Mesenchymal stem cell (in vitro differentiated cells and primary cell): ENCODE measurements at regions not wholly inside any gene's neighbourhood (a gene's known extent, or its start where the extent isn't known, plus 50 kb on each side); places are given as distances from the start of the nearest gene placed in this dataset.

Experiments used
- DNase-seq: peaks from one replicate; pipeline ENCODE4 v3.0.0-alpha.2; 2013
- H2AFZ ChIP-seq: one replicate; pipeline ENCODE4 v1.6.1; 2013; ENCODE audit warnings: low read depth, mild to moderate bottlenecking, control low read depth, inconsistent platforms, low read length, moderate library complexity
- H2AK5ac ChIP-seq: 2 replicates; pipeline ENCODE4 v1.6.1; 2013; ENCODE audit warnings: low read length, moderate library complexity, mild to moderate bottlenecking, inconsistent platforms; ENCODE audit not compliant: severe bottlenecking
- H2BK120ac ChIP-seq: one replicate; pipeline ENCODE4 v1.6.1; 2013; ENCODE audit warnings: low read depth, mild to moderate bottlenecking, inconsistent platforms, low read length, moderate library complexity
- H2BK12ac ChIP-seq, 2 experiments: one replicate each; pipeline ENCODE4 v1.6.1; 2013; ENCODE audit warnings: inconsistent platforms in 2 of 2, low read length in 2 of 2, mild to moderate bottlenecking in 2 of 2, moderate library complexity in 2 of 2, control low read depth in 1 of 2
- H2BK15ac ChIP-seq: one replicate; pipeline ENCODE4 v1.6.1; 2013; ENCODE audit warnings: mild to moderate bottlenecking, low read depth, inconsistent platforms; ENCODE audit not compliant: poor library complexity, severe bottlenecking
- H2BK5ac ChIP-seq: 2 replicates; pipeline ENCODE4 v1.6.1; 2013; ENCODE audit warnings: low read depth, mild to moderate bottlenecking, low read length, control low read depth, inconsistent platforms; ENCODE audit not compliant: poor library complexity, severe bottlenecking
- H3K14ac ChIP-seq, 2 experiments: one replicate each; pipeline ENCODE4 v1.6.1; 2013; ENCODE audit warnings: inconsistent platforms in 2 of 2, low read length in 2 of 2, control low read depth in 1 of 2, mild to moderate bottlenecking in 1 of 2, moderate library complexity in 1 of 2
- H3K18ac ChIP-seq, 2 experiments: one replicate each; pipeline ENCODE4 v1.6.1; 2013; ENCODE audit warnings: inconsistent platforms in 2 of 2, low read length in 2 of 2, control low read depth in 1 of 2, low read depth in 1 of 2, mild to moderate bottlenecking in 1 of 2
- H3K23ac ChIP-seq, 2 experiments: one replicate each; pipeline ENCODE4 v1.6.1; 2013; ENCODE audit warnings: inconsistent platforms in 2 of 2, low read length in 2 of 2, mild to moderate bottlenecking in 2 of 2, moderate library complexity in 2 of 2, control low read depth in 1 of 2
- H3K27ac ChIP-seq: 2 replicates; pipeline ENCODE4 v1.5.1; 2013; ENCODE audit warnings: mild to moderate bottlenecking, moderate library complexity, low read length, control low read depth, inconsistent platforms; ENCODE audit not compliant: poor library complexity, severe bottlenecking
- H3K27me3 ChIP-seq, 2 experiments: 2 replicates each; pipeline versions ENCODE4 v1.6.1 to v1.7.0; 2013; ENCODE audit warnings: low read length in 2 of 2, mild to moderate bottlenecking in 2 of 2, moderate library complexity in 2 of 2, control low read depth in 1 of 2, inconsistent platforms in 1 of 2; ENCODE audit not compliant: control insufficient read depth in 1 of 2, insufficient read depth in 1 of 2
- H3K36me3 ChIP-seq, 2 experiments: 2 replicates each; pipeline versions ENCODE4 v1.6.1 to v1.7.0; 2013; ENCODE audit warnings: low read length in 2 of 2, control low read depth in 1 of 2, inconsistent platforms in 1 of 2, low read depth in 1 of 2, mild to moderate bottlenecking in 1 of 2; ENCODE audit not compliant: insufficient read depth in 2 of 2, control insufficient read depth in 1 of 2
- H3K4ac ChIP-seq, 2 experiments: one replicate each; pipeline ENCODE4 v1.6.1; 2013; ENCODE audit warnings: inconsistent platforms in 2 of 2, low read length in 2 of 2, mild to moderate bottlenecking in 2 of 2, moderate library complexity in 2 of 2, control low read depth in 1 of 2, low read depth in 1 of 2
- H3K4me1 ChIP-seq: 2 replicates; pipeline ENCODE4 v1.6.1; 2013; ENCODE audit warnings: low read depth, low read length, control low read depth; ENCODE audit not compliant: control insufficient read depth, insufficient read depth
- H3K4me2 ChIP-seq: 2 replicates; pipeline ENCODE4 v1.6.1; 2013; ENCODE audit warnings: low read length, mild to moderate bottlenecking, inconsistent platforms; ENCODE audit not compliant: poor library complexity, severe bottlenecking
- H3K4me3 ChIP-seq, 2 experiments: 2 replicates each; pipeline versions ENCODE4 v1.5.1 to v1.7.0; 2013; ENCODE audit warnings: low read length in 2 of 2, mild to moderate bottlenecking in 2 of 2, control low read depth in 1 of 2, low read depth in 1 of 2; ENCODE audit not compliant: insufficient read depth in 1 of 2
- H3K79me1 ChIP-seq: replicated peaks from 2 replicates; pipeline ENCODE4 v1.6.1; 2013; ENCODE audit warnings: mild to moderate bottlenecking, control low read depth, low read length, inconsistent platforms; ENCODE audit not compliant: poor library complexity, severe bottlenecking
- H3K9ac ChIP-seq: 2 replicates; pipeline ENCODE4 v1.7.0; 2013; ENCODE audit warnings: mild to moderate bottlenecking, low read length, moderate library complexity
- H3K9me3 ChIP-seq: 2 replicates; pipeline ENCODE4 v1.7.0; 2013; ENCODE audit warnings: mild to moderate bottlenecking, low read length; ENCODE audit not compliant: control insufficient read depth
- H4K8ac ChIP-seq: one replicate; pipeline ENCODE4 v1.6.1; 2013; ENCODE audit warnings: inconsistent platforms, mild to moderate bottlenecking, low read length, moderate library complexity
- H4K91ac ChIP-seq: one replicate; pipeline ENCODE4 v1.6.1; 2013; ENCODE audit warnings: mild to moderate bottlenecking, low read length, inconsistent platforms
- WGBS: methylation state at CpG from one replicate; pipeline ENCODE4 v1.1.7; 2013; ENCODE audit warnings: mixed read lengths; 5-methylcytosine and 5-hydroxymethylcytosine counted together

- 57% methylated on average over 6 of the region's 6 CpGs for WGBS
- no peaks in the 10 kb centered on the region for H3K9me3 ChIP-seq
Measured at GRCh38 chr6:27616328-27617045, 143.6 kb upstream of the ZNF184 start.

GRCh38 chr6:27611451-27611850 is 138.5 kb upstream of the ZNF184 start:
- Histone ChIP-seq H2BK12ac (no peak overlapping the region), H3K18ac (no peak overlapping the region), H4K8ac (no peak overlapping the region), H3K36me3 (no peaks in the 10 kb centered on the region), H3K4me3 (no peak overlapping the region), H3K4me1 (no peaks in the 10 kb centered on the region), H3K4me2 (no peak overlapping the region), H2AFZ (no peak overlapping the region), H3K27me3 (peaks cover 5% of the 10 kb centered on the region in 2 experiments), H4K91ac (no peak overlapping the region), H3K14ac (no peak overlapping the region), H3K23ac (no peak overlapping the region), H2AK5ac (no peak overlapping the region), H2BK5ac (no peak overlapping the region), H2BK120ac (no peak overlapping the region), H3K4ac (no peak overlapping the region), H3K79me1 (no peaks in the 10 kb centered on the region), H3K27ac (no peak overlapping the region), H3K9me3 (no peaks in the 10 kb centered on the region), H3K9ac (no peak overlapping the region), H2BK15ac (no peak overlapping the region)
- DNase-seq = no peak
- 70% methylated on average over 1 of the region's 1 CpG for WGBS

More at GRCh38 chr6:27616328-27617045, 143.6 kb upstream of the ZNF184 start:
- Histone ChIP-seq H3K27me3 (peaks cover 0 to 5% of the 10 kb centered on the region in 2 experiments), H3K23ac (no peak overlapping the region), H4K91ac (no peak overlapping the region), H3K27ac (no peak overlapping the region), H4K8ac (no peak overlapping the region), H3K4me1 (no peaks in the 10 kb centered on the region), H3K9ac (peak overlapping the region; percentile 86), H2BK5ac (no peak overlapping the region), H3K14ac (no peak overlapping the region), H3K18ac (no peak overlapping the region), H3K4me3 (peak overlapping the region in 1 of 2 experiments; percentile 85), H2AFZ (no peak overlapping the region), H3K36me3 (no peaks in the 10 kb centered on the region), H3K4me2 (peak overlapping the region; percentile 91), H2BK120ac (no peak overlapping the region), H2BK15ac (no peak overlapping the region), H2AK5ac (no peak overlapping the region), H3K79me1 (no peaks in the 10 kb centered on the region), H3K4ac (no peak overlapping the region), H2BK12ac (no peak overlapping the region)
- DNase-seq = no peak

GRCh38 chr6:27608916-27609883 is 136.3 kb upstream of the ZNF184 start:
- 60% methylated on average over 5 of the region's 8 CpGs for WGBS
- Histone ChIP-seq H3K27ac (no peak overlapping the region), H2AFZ (no peak overlapping the region)

More at GRCh38 chr6:27608916-27609883, 136.3 kb upstream of the ZNF184 start:
- Histone ChIP-seq H2BK120ac (no peak overlapping the region), H3K18ac (no peak overlapping the region), H3K14ac (no peak overlapping the region), H2BK5ac (no peak overlapping the region), H3K27me3 (peaks cover 5% of the 10 kb centered on the region in 2 experiments), H2BK12ac (no peak overlapping the region), H2AK5ac (no peak overlapping the region), H2BK15ac (no peak overlapping the region), H3K4me2 (peak overlapping the region; percentile 4), H4K8ac (no peak overlapping the region), H4K91ac (no peak overlapping the region), H3K9me3 (no peaks in the 10 kb centered on the region), H3K79me1 (no peaks in the 10 kb centered on the region), H3K36me3 (no peaks in the 10 kb centered on the region), H3K4me3 (no peak overlapping the region), H3K9ac (no peak overlapping the region), H3K23ac (no peak overlapping the region), H3K4ac (no peak overlapping the region), H3K4me1 (peaks cover 2% of the 10 kb centered on the region)
- DNase-seq = peak; percentile 70
